ENCODE measurements at regions not wholly inside any gene's neighbourhood (a gene's known extent, or its start where the extent isn't known, plus 50 kb on each side); places are given as distances from the start of the nearest gene placed in this dataset.

DNA sequence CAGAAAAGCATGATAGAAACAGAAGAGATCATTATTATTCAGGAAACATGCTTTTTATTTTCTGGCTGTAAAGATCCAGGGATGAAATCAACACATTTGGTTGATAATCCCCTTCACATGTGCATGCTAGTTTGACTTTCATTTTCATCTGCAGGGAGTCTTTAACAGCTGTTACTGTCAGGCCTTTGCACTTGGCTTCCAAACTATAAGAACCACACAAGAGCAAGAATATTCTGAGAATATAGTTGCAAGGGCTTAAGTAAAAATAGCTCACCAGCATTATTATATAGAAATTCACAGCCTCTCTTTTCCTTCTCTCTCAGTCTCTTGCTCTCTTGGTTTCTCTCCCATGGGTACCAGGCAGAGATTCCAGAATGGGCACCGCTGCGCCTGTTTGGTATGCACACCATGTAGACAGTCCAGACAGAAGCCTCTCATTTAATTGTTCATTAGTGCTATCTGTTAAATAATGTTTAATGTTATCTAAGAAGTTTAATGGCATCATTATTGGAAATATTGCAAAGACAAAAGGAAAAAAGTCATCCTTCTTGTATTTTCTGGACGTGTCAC is 622.3 kb upstream of the PLXNA2 start:
- DNase-seq: no peak

DNA sequence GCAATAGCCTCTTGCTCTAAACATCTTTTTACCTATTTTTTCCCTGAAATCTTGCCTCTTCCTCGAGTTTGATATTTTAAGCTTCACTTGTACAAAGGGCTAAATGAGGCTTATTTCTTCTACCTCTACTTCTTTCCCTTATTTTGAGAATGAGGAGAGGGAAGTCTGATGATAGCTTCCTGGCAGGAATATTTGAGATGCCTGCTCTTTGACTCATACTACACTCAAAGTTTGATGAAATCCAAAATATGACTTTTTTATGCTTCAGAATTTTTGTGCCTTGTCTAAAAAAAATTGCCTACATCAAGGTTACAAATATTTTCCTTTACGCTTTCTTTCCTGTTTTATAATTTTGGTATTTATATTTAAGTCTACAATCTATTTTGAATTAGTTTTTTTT is 624.4 kb upstream of the PLXNA2 start:
- DNase-seq: no peak

DNA sequence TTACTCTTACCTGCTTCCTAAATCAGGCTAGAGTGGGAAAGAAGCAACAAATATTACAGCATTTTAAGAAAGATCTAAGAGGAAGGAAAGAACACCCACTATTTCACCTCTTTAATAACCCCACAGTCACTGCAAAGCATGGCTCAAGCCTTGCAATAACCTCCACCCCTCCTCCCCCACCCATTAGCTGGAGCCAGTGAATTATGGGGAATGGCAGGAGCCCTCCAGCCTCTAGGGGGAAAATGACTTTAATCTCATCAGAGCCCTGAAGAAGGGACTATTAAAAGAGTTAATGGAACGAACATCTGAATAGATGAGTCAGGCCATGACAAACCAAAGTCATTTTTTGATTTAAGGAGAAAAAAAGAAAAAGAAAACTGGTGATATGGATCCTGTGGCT is 630.7 kb upstream of the PLXNA2 start:
- DNase-seq: no peak

DNA sequence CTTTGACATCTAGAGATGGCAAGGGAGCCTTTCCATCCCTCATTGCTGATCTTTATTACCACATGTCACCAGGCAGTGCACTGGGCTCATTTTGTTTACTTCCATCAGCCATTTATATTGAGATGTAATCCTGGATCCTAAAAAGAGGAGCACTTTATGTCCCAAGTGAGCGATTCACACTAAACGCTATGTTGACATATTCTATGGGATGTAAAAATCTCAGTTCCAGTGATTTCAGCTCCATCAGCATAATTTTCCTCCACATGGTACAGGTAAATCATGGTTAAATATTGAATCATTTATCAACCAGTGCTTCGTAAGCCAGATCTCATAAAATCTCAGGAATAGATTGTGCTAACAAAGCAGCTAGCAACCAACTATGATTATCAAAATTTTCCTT is 634.8 kb upstream of the PLXNA2 start:
- DNase-seq: no peak

DNA sequence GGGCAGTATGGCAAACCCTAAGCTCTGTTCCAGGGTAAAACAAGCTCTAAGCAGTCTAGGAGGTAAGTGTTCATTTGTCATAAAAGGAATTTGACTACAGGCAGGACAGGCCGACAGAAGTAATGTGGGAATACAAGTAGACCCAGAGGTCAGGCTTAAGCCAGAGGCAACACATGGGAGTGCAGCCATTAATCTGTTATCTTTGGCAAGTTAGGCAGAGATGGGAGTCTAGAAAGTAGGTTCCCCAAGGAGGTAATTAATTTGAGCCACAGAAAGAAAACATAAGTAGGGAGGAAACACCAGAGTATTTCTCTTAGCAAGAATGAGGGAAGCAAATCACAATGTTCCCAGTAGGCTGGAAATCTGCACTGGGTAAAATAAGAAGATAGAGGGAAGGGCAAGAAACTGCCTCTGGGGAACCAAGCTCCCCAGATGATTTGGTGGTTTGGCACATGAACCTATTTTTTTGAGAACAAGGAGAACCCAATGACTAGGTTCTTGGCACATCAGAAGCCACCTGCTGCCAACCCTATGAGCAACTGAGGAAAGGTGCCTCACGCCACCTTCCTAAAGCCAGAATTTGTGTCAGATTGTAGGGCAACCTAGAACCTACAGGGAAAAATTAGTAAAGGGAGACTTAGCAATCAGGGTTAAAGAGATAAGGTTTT is 636.4 kb upstream of the PLXNA2 start:
- DNase-seq: no peak

DNA sequence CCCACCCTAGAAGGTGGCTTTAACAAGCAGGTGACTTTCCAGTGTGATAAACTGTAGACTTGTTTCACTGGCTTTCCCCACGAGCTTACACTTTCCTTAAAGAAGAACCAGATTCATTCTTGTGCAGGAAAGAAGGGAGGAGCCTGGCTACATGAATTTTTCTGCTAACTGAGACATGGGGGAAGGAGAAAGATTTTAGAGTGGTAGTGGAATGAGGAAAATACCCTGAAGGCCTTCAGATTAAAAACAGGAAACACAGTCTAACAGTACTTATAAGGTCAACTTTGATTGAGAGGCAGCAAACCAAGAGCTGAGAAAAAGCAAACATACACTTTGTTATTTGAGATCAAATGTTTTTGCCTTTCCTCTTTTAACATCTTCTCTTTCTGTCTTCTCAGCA is 640.9 kb upstream of the PLXNA2 start:
- no peak for DNase-seq

DNA sequence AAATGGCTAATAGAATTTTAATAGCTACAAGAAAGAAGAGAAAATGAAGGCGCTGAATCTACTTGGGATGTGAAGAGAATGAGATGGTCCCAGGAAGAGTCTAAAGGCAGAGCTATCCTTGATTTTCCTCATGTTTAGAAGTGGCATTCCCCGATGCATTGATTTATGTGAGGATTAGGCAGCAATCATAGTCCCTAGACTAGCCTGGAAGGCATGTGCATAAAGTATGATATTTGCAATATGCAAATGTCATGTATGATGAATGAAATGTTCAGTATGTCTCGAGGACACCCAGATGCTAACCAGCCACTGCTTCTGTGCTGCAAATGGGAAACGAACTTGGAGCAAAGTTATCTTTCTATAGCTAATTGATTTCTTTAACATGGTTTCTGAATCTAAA is 641.5 kb upstream of the PLXNA2 start:
- no peak for DNase-seq

DNA sequence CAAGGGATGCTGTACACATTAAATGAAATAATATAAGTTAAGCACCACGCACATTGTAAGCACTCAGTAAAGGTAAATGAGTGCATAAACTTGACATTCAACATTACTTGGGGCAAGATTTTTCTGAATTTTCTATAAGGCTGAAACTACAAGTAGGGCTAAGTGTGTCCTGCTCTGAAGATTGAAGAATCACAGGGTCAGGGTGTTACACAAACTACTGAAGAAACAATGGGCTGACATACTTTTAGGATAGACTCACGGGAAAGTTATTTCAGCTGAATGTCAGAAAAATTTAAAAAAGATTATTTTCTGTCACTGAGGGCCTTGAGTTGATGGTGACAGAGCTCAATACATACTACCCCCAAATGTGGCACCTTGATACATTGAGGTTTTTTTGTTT is 644.2 kb upstream of the PLXNA2 start:
- no peak for DNase-seq

DNA sequence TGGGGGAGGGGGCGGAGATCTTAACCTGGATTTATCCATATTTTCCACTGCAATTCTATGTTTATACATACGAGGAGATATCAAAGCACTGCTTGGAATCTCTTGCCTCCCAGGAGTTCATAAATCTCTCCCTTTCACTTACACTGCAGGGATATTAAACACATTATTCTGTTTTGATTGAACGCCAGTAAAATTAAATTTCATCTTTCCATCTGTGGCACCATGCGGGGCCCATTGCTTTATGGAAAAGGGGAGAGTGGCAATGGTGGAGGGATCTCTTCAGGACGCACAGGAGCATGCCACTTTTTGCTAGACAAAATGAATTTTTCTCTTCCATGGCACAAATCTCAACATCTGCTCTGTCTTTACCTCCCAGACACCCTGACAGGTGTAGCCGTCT is 648.0 kb upstream of the PLXNA2 start:
- DNase-seq: peak; percentile 34

DNA sequence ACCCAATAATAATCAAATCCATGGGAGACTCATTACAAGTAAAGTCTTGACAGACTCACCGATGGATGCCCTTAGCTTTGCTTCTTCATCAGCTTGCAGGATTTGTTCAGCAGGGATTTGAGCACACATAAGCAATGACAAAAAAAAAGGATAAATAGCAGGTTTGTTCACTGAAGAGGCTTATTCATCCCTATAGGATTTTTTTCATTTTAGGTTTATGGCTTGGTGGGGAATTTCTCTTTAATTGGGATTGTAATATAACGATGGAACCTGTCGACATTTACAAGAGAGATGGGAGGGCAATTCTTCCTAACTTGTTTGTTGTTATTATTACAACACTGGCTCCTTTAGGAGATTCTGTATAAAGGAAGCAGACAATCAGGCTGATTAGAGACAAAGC is 649.1 kb upstream of the PLXNA2 start:
- DNase-seq: no peak

DNA sequence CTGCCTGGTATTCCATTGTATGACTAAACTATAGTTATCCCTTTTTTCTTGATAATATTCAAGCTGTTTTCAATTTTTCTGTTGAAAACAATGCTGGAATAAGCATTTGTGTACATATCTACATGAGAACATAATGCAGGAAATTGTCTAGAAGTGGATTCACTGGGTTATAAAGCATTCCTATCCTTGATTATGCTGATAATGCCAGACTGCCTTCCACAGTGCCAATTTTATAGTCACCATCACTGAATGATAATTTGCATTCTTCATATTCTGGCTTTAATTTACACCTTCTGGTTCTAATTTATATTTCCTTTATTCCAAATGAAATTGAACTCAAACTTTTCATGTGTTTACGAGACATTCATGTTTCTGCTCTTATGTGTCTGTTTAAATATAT is 651.0 kb upstream of the PLXNA2 start:
- no peak for DNase-seq

DNA sequence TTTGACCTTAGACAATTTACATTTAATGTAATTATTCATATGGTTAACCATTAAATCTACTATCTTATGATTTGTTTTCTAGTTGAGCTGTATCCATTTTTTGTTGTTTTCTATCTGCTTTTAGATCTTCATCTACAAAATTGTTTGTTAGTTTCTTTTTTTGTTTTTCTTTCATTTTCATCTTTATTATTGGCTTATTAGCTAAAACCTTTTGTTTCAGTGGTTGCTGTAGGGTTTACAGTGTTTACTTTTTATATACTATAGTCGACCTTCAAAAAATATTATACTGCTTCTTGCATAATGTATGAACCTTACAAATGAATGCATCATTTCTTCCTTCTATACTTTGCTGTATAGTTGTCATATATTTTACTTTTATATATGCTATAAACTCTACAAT is 651.6 kb upstream of the PLXNA2 start:
- DNase-seq: no peak

DNA sequence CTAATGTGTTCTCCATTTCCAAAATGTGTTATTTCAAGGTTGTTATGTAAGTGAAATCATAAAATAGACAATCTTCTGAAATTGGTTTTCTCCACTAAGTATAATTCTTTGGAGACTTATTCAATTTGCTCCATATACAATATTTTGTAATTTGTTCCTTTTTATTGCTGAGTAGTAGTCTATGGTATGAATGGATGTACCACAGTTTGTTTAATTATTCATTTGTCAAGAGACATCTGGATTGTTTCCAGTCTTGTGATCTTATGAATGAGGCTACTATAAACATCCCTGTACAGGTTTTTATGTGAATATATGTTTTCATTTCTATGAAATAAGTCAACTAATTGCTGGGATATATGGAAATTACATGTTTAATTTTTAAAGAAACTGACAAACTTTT is 652.6 kb upstream of the PLXNA2 start:
- no peak for DNase-seq

DNA sequence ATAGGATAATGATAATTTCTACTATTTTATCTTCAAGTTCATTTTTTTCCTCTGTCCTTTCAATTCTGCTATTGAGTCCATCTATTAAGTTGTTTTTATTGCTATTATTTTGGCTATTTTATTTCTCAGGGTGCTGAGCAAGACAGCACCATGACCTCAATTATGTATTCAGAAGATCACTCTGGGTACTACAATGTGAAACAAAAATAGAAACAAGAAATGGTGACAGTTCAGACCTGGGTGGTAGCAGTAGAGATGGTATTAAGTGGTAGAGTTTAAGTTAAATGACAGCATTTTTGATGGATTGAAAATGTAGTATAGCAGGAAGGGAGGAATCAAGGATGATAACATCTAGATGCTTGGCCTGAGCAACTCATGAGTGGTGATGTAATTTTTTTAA is 655.3 kb upstream of the PLXNA2 start:
- DNase-seq: no peak

DNA sequence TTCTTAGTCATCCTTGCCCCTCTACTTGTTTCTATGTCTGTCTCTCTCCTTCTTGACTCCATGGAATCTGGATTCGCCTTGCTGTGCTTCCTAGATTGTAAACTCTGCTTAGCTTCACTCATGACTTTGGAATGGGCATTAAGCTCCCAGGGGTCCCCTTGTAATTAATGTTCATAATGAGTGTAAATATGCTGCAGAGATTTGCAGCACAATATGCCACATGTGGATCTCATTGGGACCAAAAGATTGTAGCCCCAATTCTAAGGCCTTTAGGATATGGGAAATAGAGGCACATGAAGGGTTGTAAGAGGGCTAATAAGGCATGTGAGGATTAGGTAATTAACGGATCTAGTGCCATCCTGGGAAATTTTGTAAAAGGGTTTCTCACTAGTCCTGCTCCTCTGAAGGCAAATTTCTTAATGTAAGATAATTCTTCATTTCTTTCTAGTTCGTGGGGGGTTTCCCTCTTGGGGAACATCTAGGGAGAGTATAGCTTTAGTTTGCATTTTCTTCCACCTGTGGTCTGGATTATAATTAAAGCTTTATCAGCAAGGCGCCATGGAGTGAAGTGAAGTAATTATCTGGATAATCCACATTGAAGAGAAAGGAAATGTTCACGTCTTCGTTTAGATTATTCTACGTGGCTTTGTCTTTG is 659.2 kb upstream of the PLXNA2 start:
- DNase-seq: no peak

DNA sequence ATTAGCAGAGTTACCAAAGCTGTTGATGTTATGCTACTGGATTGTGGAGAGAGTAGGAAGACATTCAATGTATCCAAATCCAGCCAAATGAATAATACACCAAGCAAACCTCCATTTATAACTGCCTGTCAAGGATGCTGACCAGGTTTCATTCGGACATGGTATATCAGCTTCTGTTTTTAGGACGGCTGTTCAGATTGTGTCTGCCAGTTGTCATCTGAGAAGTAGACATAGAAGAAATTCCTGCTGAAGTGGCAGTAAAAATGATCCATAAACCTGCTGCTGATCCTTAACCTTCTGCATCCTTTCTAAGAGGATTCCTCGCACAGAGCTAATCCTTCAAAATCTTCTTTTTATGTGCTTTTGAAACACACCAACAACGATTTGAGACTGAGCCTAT is 663.6 kb upstream of the PLXNA2 start:
- no peak for DNase-seq

DNA sequence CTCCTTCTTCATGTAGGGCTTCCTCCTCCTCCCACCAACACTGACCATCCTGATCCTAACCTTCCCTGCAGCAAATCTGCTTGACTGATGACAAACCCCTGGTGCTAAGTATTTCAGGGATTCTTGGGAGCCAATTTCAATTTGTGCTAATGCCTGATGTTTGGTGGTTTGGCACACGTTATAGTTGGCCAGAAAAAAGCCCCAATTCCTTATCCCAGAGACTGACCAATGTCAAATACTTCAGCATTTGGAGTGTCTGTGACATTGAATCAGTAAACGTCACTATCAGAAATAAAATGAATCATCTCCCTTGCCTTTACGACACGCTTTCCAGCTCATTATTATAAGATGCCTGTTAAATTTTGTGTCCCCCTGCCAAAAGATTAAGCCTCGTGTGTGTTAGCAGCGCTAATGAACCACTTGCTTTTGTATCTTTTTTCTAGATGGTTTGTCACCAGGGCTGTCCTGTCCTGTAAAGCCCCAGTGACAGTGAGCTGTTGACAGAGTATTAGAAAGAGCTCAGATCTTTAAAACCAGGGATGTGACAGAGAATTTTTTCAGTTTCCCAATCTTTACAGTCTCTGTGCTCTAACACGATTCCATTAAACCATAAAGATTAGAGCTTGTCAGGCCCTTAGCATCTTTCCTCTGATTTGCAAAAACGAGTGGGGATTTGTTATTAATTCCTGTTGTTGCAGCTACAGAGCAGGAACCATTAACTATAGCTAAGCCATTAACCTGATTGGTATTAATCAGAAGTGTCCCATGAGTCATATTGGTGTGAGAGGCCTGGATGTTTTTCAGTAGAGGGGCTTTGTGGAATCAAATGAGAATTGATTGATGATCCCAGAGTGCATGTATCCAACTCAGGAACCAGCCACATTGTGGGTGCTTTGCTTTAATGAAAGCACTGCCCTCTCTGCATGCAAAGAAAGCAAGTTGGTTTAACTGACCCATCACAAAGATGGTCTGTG is 665.1 kb upstream of the PLXNA2 start:
- no peak for DNase-seq

DNA sequence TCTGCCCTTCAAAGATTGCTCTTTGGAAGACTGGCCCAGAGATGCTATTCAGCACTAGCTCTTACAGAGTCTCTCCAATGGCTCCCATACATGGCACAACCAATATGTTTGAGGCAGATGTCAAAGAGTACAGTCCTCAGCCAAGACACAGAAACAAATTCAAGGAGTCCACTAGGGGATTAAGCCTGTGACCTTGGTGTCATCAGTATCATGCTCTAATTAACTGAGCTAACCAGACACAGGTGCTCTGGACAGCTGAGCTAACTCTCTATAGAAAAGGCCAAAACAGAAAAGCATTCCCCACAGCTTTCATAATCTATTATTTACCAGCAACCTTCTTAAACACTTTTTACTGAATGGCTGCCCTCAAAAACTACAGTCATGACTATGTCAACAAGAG is 666.0 kb upstream of the PLXNA2 start:
- DNase-seq: no peak

DNA sequence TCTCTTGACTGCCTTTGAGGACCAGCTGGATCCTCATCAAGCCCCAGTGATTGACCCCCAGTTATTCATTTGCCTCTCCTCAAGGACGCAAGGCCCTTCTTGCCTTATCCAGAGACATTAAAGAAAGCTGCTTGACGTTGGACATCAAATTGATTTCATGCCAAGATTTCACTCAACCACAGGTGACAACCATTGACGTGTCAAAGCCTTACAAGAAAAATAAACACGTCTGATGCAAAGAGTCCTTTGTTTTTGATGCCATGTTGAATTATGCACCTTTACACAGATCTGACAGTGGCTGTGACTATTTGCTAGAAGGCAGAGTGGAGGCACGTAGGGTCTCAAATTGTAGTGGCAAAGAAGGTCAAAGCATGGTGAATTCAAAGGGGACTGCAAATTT is 666.2 kb upstream of the CAMK1G start:
- no peak for DNase-seq

DNA sequence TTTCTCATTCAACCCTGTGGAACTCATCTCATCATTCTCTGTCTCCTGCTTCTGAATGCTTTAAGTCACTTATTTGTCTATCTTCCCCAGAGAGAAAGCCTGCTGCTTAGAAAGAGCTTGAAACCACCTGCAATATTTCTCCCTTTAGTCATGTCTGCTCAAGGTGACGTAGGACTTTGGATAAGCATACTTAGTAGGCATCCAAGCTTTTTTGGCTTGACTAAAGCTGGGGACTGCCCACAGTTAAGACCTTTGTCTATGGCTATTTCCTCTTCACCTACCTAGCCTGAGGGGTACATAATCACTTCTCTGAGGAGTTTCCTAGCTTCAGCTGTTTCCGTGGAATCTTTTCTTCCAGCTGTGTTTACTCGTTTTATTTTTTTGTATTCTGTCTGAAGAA is 665.8 kb upstream of the CAMK1G start:
- no peak for DNase-seq

DNA sequence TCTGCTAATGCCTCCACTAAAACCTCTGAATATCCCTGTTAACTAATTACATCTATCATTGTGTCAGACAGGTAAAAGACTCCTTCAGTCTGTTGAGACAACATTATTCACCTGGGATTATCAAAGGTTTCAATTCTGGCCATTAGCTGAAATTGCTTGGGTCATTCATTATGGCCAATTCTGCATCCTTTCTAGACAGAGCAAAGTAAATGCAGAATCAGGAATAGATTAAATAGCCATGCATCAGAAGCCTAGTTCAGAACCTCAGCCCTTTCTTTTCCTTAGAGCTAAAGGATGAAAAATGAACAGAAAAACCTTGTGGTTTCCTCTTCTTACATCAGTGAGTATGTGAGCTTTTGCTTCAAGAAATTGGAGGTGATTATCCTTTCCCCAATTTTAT is 665.4 kb upstream of the CAMK1G start:
- DNase-seq: no peak

DNA sequence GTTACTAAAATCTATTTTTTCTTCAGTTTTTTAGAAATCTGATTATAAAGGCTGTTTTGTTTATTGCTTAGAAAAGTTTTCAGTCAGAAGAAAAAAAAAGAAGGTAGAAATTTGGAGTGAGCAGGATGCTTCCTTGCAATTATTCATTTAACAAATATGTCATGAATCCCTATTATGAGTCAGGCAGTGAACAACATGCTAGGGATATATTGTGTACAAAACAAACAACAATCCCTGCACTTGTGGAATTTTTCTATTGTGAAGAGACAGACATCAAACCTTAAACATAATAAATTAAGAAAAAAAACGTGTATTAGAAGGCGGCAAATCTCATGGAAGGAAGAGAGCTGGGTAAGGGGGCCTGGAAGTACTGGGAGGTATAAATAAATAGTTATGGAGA is 664.1 kb upstream of the CAMK1G start:
- DNase-seq: no peak

DNA sequence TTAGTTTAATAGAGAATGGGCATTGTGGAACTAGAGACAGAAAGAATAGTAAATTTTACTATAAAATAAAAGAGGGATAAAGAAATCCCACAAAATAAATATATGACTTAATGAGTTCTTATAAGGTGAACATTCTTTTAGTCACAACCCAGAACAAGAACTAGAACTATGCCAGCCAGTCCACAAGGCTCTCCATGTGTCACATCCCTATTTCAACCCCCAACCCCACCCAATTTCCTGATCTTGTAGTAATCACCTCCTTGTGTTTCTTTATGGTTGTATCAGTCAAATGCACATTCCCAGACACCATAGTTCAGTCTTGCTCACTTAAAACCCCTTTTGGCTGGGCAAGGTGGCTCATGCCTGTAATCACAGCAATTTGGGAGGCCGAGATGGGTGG is 662.3 kb upstream of the CAMK1G start:
- DNase-seq: no peak

DNA sequence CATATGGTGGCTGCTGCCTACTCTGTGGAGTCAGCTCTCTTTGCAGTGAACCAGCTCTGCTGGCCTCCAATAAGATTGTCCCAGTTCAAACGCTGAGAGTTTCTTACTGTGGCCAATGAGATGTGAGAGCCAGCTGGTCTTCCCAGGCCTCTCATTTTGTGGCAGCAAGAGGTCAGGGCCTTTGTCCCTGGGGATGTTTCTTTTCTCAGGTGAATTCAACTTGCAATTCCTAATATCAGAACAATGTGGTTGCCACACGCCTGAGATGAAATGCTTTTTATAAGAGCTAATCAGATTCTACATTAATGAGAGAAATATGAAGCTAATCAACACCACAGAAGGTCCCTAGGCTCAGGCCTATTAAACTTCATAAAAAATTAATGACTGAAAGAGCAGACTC is 660.1 kb upstream of the CAMK1G start:
- DNase-seq: no peak

Measured in NCI-H1694 treated with DMSO at 0.1 percent for 48 hours (cell line).